Cardiac muscle cell (in vitro differentiated cells and primary cell): ENCODE measurements at regions not wholly inside any gene's neighbourhood (a gene's known extent, or its start where the extent isn't known, plus 50 kb on each side); places are given as distances from the start of the nearest gene placed in this dataset.
A peak's percentile ranks its signal among the peaks of the same experiment; 100 is the strongest.

Source experiments
- DNase-seq, 2 donors: peaks; one replicate each; pipeline versions ENCODE4 v3.0.0 to v3.0.0-alpha.2; 2010 to 2017; ENCODE audit warnings: low read depth in 1 of 2, low spot score in 1 of 2
- H3K27ac ChIP-seq: fragments of 200-600 bp; sonication (generic); 2 replicates; pipeline ENCODE4 v1.5.1; 2016
- H3K27me3 ChIP-seq: fragments of 200-600 bp; sonication (generic); 2 replicates; pipeline ENCODE4 v1.6.0; 2016; ENCODE audit warnings: control low read depth
- H3K36me3 ChIP-seq: fragments of 200-600 bp; sonication (generic); 2 replicates; pipeline ENCODE4 v1.5.1; 2016; ENCODE audit warnings: control low read depth
- H3K4me1 ChIP-seq: fragments of 200-600 bp; sonication (generic); 2 replicates; pipeline ENCODE4 v1.8.1; 2017; ENCODE audit warnings: low read depth, mild to moderate bottlenecking, mixed run types
- H3K4me3 ChIP-seq: fragments of 200-600 bp; sonication (generic); 2 replicates; pipeline ENCODE4 v1.5.1; 2016; ENCODE audit warnings: mild to moderate bottlenecking
- H3K9me3 ChIP-seq: fragments of 200-600 bp; sonication (generic); 2 replicates; pipeline ENCODE4 v1.5.1; 2017; ENCODE audit warnings: low read depth, mild to moderate bottlenecking, control low read depth
- TF ChIP-seq, protein P1 (sequence below): IDR thresholded peaks from 2 replicates; pipeline ENCODE4 v1.5.1; 2012; ENCODE audit warnings: low read depth, mild to moderate bottlenecking, low read length

DNA sequence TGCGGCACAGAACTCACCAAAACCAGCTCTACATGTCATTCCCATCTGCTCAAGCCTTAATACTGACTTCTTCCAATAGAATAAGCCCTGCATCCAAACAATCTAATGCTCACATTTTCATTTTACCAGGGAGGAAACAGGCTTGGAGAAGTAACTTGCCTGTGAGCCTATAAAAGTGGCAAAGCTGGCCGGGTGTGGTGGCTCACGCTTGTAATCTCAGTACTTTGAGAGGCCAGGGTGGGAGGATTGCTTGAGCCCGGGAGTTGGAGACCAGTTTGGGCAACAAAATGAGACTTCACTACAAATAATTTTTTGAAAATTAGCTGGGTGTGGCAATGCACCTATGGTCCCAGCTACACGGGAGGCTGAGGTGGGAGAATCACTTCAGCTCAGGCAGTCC, 133.7 kb downstream of the LY86 start:
- no peak overlapping the region for H3K27ac ChIP-seq
- peaks cover 13% of the 10 kb centered on the region for H3K4me1 ChIP-seq
- no peaks in the 10 kb centered on the region for H3K9me3 ChIP-seq
- H3K27me3 ChIP-seq = no peaks in the 10 kb centered on the region
- H3K4me3 ChIP-seq = no peak overlapping the region
- TF ChIP-seq, protein P1, sequence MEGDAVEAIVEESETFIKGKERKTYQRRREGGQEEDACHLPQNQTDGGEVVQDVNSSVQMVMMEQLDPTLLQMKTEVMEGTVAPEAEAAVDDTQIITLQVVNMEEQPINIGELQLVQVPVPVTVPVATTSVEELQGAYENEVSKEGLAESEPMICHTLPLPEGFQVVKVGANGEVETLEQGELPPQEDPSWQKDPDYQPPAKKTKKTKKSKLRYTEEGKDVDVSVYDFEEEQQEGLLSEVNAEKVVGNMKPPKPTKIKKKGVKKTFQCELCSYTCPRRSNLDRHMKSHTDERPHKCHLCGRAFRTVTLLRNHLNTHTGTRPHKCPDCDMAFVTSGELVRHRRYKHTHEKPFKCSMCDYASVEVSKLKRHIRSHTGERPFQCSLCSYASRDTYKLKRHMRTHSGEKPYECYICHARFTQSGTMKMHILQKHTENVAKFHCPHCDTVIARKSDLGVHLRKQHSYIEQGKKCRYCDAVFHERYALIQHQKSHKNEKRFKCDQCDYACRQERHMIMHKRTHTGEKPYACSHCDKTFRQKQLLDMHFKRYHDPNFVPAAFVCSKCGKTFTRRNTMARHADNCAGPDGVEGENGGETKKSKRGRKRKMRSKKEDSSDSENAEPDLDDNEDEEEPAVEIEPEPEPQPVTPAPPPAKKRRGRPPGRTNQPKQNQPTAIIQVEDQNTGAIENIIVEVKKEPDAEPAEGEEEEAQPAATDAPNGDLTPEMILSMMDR = no peak
- H3K36me3 ChIP-seq = no peaks in the 10 kb centered on the region
- DNase-seq = no peak

DNA sequence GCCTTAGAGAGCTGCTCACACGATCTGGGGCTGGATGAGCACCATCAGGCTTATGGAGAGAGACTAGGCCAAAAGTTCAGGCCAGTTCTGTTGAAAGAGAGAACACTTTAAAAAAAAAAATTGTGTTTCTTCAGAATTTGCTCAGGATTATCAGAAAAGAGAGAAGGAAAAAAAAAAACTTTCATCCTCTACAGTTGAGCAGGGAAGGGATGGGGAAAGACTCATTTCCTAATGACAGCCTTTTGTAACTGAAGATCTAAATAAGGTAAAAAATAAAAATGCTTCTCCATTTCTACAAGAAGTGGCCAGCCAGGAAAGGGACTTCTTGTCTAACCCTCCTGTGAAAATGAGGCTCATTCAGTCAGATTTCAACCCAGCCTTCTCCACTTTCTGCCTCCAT, 134.8 kb downstream of the LY86 start:
- H3K36me3 ChIP-seq = no peaks in the 10 kb centered on the region
- no peak overlapping the region for H3K4me3 ChIP-seq
- DNase-seq = no peak
- H3K4me1 ChIP-seq = peaks cover 13% of the 10 kb centered on the region
- H3K27ac ChIP-seq = no peak overlapping the region
- H3K9me3 ChIP-seq = no peaks in the 10 kb centered on the region
- no peaks in the 10 kb centered on the region for H3K27me3 ChIP-seq
- TF ChIP-seq, protein P1 = no peak

DNA sequence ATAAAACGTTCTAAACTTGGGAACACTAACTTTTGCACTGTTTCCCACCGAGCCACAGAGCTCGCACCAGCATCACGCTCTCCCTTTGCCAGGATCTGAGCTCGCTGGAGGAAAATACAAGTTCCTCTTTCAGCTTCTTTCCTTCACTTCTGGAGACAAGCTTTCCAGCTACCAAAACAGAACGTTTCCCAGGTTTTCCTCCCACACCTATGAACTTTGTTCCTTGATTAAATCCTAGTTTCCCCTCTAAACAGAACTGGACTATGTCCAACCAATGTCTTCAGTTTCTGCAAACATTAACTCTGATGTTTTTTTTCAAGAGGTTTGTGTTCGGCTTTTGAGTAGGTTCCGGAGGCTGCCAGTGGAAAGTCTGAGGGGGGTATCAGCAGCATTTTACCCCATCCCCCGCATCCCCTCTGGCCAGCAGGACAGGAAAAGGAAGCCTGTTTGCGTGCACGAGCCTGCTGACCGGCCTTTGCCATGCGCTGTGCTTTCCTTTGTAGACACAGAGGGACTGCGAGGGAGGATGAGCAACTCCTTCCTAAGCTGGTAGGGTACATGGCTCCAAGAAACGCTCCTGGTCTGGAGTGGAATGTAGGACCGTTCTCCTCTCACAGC, 135.5 kb downstream of the LY86 start:
- H3K27ac ChIP-seq = no peak overlapping the region

DNA sequence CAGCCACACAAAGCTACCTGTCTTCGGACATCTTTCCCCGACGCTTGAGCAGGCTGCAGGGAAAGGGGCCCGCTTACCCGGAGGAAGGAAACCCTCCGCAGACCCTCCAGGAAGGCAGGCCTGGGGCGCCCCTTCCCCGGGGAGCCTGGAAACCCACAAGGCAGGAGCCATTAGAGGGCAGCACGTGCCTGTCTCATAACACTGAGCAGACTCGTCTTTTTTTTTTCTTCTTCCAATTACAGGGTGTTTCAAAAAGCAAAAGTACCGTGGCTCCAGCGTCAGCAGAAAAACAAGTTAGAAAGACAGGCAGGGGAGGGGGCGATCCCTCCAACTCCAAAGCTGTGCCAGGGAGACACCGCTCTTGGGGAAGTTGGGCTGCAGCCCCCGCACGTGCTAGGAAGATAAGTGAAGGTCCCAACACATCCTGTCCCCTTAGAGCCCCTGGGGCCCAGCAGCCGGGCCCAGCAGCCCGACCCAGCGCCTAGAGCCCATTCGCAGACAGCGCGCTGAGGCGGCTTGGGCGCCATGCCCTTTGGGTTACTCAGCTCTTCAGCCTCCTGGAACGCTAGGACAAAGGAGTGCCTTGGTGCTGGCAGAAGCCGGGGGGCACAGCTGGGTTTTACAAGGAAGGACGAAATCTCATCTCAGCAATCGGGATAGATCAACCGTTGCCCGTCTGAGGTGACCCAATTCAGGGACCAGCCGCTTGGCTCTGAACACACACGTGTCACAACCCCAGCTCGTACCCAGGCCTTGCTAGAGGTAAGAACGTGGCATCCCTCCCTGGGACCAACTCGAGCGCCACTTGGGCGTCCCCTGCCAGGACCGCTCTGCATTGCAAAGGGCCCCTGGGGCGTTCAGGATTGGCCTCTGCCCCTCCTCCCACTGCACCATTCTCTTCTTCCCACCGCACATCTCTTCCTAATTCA, 136.3 kb downstream of the LY86 start:
- Histone ChIP-seq H3K4me1 (peaks cover 13% of the 10 kb centered on the region), H3K27ac (no peak overlapping the region), H3K36me3 (no peaks in the 10 kb centered on the region), H3K27me3 (no peaks in the 10 kb centered on the region), H3K9me3 (no peaks in the 10 kb centered on the region), H3K4me3 (no peak overlapping the region)
- TF ChIP-seq, protein P1 = peak; percentile 67
- DNase-seq = peak; percentile 85 to 90

More for the DNA sequence above, 135.5 kb downstream of the LY86 start:
- DNase-seq = peak in 1 of 2 donors; percentile 80
- Histone ChIP-seq H3K9me3 (no peaks in the 10 kb centered on the region), H3K4me3 (no peak overlapping the region), H3K27me3 (no peaks in the 10 kb centered on the region), H3K4me1 (peaks cover 13% of the 10 kb centered on the region), H3K36me3 (no peaks in the 10 kb centered on the region)
- TF ChIP-seq, protein P1 = no peak

DNA sequence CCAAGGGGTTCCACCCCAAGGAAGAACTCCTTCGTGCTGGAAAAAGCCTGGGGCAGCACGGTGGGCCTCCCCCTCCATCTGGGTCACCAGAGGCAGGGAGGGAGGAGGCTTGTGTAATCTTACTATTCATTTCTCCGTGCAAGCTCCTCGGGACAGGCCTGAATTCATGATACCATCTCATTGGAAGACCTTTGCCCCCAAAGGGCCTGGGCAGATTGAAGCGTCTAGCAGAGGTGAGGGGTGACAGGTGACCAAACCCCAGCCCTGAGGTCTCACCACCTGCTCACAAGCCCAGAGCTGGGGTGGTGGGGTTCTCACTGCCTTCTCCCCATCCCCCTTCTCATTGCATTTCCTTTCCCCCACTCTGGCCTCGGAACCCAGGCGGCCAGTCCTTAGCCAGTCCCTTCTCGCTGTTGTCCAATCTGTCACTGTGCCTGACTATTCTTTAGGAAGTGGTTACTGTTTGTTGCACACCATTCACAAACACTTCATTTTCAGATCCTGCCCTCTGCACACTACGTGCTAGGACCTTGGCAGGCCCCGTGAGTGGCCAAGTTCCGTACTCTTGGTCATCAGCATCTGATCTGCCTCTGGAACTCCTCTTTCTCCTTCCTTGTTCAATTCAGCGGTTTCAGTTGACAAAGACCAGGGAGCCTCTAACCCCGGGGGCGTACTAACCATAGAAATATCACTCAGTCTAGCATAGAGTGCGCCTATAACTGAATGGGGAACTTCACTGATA, 137.1 kb downstream of the LY86 start:
- Histone ChIP-seq H3K27ac (no peak overlapping the region), H3K4me1 (peaks cover 13% of the 10 kb centered on the region), H3K4me3 (no peak overlapping the region), H3K27me3 (no peaks in the 10 kb centered on the region), H3K9me3 (no peaks in the 10 kb centered on the region), H3K36me3 (no peaks in the 10 kb centered on the region)
- TF ChIP-seq, protein P1 = no peak
- no peak for DNase-seq
